Prostate gland (tissue), 2 donors: ENCODE measurements at regions not wholly inside any gene's neighbourhood (a gene's known extent, or its start where the extent isn't known, plus 50 kb on each side); places are given as distances from the start of the nearest gene placed in this dataset.

Source experiments
- DNase-seq: peaks from one replicate; pipeline ENCODE4 v3.0.0-alpha.2; 2019; ENCODE audit warnings: low spot score
- H3K27ac ChIP-seq, 2 donors: fragments of 200-600 bp; sonication (generic); 2 replicates each; pipeline ENCODE4 v1.5.1; 2017 to 2019
- H3K27me3 ChIP-seq: fragments of 200-600 bp; sonication (generic); replicated peaks from 2 replicates; pipeline ENCODE4 v1.5.1; 2019; ENCODE audit not compliant: insufficient read depth
- H3K36me3 ChIP-seq, 2 donors: fragments of 200-600 bp; sonication (generic); 1 replicate in 1 of 2; 2 replicates in 1 of 2; pipeline versions ENCODE4 v1.5.1 to v1.8.1; 2017 to 2019
- H3K4me1 ChIP-seq: fragments of 200-600 bp; sonication (generic); replicated peaks from 2 replicates; pipeline ENCODE4 v1.5.1; 2019
- H3K4me3 ChIP-seq, 2 donors: fragments of 200-600 bp; sonication (generic); 2 replicates each; pipeline ENCODE4 v1.5.1; 2017 to 2019
- H3K9me3 ChIP-seq: fragments of 200-600 bp; sonication (generic); 2 replicates; pipeline ENCODE4 v1.5.1; 2017
- CTCF ChIP-seq, 4 experiments: fragments of 200-600 bp in 2 of 4; fragments of 450-650 bp in 2 of 4; sonication (generic) in 2 of 4; IDR thresholded peaks; 1 replicate in 3 of 4; 2 replicates in 1 of 4; pipeline ENCODE4 v1.5.1; 2016 to 2019; ENCODE audit warnings: antibody characterized with exemption in 4 of 4, mild to moderate bottlenecking in 2 of 4, moderate library complexity in 2 of 4
- POLR2A ChIP-seq: fragments of 450-650 bp; IDR thresholded peaks from one replicate; pipeline ENCODE4 v1.6.1; 2016; ENCODE audit warnings: antibody characterized with exemption, mild to moderate bottlenecking
- POLR2AphosphoS5 ChIP-seq: sonication (generic); formaldehyde crosslinking; IDR thresholded peaks from one replicate; pipeline ENCODE4 v1.6.1; 2017; ENCODE audit warnings: antibody characterized with exemption
- WGBS: methylation state at CpG from one replicate; pipeline ENCODE4 v1.1.5; 2018; 5-methylcytosine and 5-hydroxymethylcytosine counted together
- intact Hi-C: fragments of 100-400 bp; cut with DNase I; formaldehyde crosslinking; loops from one replicate; pipeline ENCODE4 v1.14.2; 2022

GRCh38 chr9:1673300-1673699, 341.8 kb upstream of the SMARCA2 start:
- no peaks in the 10 kb centered on the region for H3K9me3 ChIP-seq
- no peak for DNase-seq
- no peaks in the 10 kb centered on the region for H3K36me3 ChIP-seq
- H3K4me3 ChIP-seq: no peak overlapping the region
- no peak overlapping the region for H3K27ac ChIP-seq
- intact Hi-C loops: no loop called here
- H3K4me1 ChIP-seq: no peaks in the 10 kb centered on the region
- TF ChIP-seq POLR2A (no peak), CTCF (IDR thresholded peaks at IDR 0.05) (no peak), POLR2AphosphoS5 (no peak)
- H3K27me3 ChIP-seq: no peaks in the 10 kb centered on the region

- WGBS: 90% methylated on average over 3 of the region's 3 CpGs
- no peak for TF ChIP-seq POLR2A
- no peak for TF ChIP-seq CTCF (IDR thresholded peaks at IDR 0.05)
- no peak for TF ChIP-seq POLR2AphosphoS5
- Histone ChIP-seq H3K36me3 (no peaks in the 10 kb centered on the region), H3K27me3 (no peaks in the 10 kb centered on the region), H3K9me3 (no peaks in the 10 kb centered on the region), H3K4me1 (no peaks in the 10 kb centered on the region), H3K27ac (no peak overlapping the region), H3K4me3 (no peak overlapping the region)
- no peak for DNase-seq
- intact Hi-C loops: no loop called here
Measured at GRCh38 chr9:1676771-1677170, 338.4 kb upstream of the SMARCA2 start.

- 82% methylated on average over 2 of the region's 2 CpGs for WGBS
- H3K27ac ChIP-seq: no peak overlapping the region
- H3K4me1 ChIP-seq: no peaks in the 10 kb centered on the region
- no peak overlapping the region for H3K4me3 ChIP-seq
- no peak for TF ChIP-seq POLR2A
- TF ChIP-seq POLR2AphosphoS5: no peak
- TF ChIP-seq CTCF (IDR thresholded peaks at IDR 0.05): no peak
- no peaks in the 10 kb centered on the region for H3K36me3 ChIP-seq
- no peak for DNase-seq
- intact Hi-C loops: no loop called here
- no peaks in the 10 kb centered on the region for H3K27me3 ChIP-seq
- H3K9me3 ChIP-seq: no peaks in the 10 kb centered on the region
Measured at GRCh38 chr9:1683951-1684350, 331.2 kb upstream of the SMARCA2 start.

- H3K4me1 ChIP-seq: no peaks in the 10 kb centered on the region
- no peak overlapping the region for H3K27ac ChIP-seq
- no peaks in the 10 kb centered on the region for H3K36me3 ChIP-seq
- no peak overlapping the region for H3K4me3 ChIP-seq
- H3K9me3 ChIP-seq: no peaks in the 10 kb centered on the region
- DNase-seq: no peak
- intact Hi-C loops: no loop called here
- 94% methylated on average over 5 of the region's 5 CpGs for WGBS
- no peak for TF ChIP-seq POLR2AphosphoS5
- TF ChIP-seq CTCF (IDR thresholded peaks at IDR 0.05): no peak
- TF ChIP-seq POLR2A: no peak
- no peaks in the 10 kb centered on the region for H3K27me3 ChIP-seq
Measured at GRCh38 chr9:1698991-1699390, 316.2 kb upstream of the SMARCA2 start.

- H3K4me3 ChIP-seq: no peak overlapping the region
- TF ChIP-seq POLR2A (no peak), CTCF (IDR thresholded peaks at IDR 0.05) (no peak), POLR2AphosphoS5 (no peak)
- H3K27ac ChIP-seq: no peak overlapping the region
- WGBS: 100% methylated on average over 2 of the region's 2 CpGs
- no peaks in the 10 kb centered on the region for H3K4me1 ChIP-seq
- H3K36me3 ChIP-seq: no peaks in the 10 kb centered on the region
- H3K9me3 ChIP-seq: no peaks in the 10 kb centered on the region
- no peaks in the 10 kb centered on the region for H3K27me3 ChIP-seq
- DNase-seq: no peak
- intact Hi-C loops: no loop called here
Measured at GRCh38 chr9:1701113-1701512, 314.0 kb upstream of the SMARCA2 start.
